ENCODE measurements at regions not wholly inside any gene's neighbourhood (a gene's known extent, or its start where the extent isn't known, plus 50 kb on each side); places are given as distances from the start of the nearest gene placed in this dataset.
A peak's percentile ranks its signal among the peaks of the same experiment; 100 is the strongest.

GRCh38 chr7:11895337-11895736, 63.3 kb upstream of the THSD7A start:
- no peak for DNase-seq (ENCODE audit: low spot score)

DNA sequence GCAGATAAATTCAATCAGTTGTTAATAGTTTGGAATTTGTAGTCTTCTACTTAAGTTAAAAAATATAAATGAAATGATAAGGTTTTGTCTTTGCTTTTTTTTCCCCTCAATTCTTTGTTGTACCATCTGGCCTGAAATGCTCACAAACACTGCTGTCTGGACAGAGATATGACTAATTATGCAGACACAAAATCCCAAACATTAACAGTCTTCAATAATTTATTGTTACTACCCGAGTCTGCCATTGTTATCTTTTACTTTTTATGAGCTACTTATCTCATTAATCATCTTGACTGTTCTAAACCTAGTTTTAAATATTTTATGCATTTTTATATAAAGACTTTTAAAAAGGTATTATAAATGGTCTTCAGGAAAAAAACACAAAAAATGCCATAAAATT, 64.7 kb upstream of the THSD7A start:
- DNase-seq (ENCODE audit: low spot score) = no peak

DNA sequence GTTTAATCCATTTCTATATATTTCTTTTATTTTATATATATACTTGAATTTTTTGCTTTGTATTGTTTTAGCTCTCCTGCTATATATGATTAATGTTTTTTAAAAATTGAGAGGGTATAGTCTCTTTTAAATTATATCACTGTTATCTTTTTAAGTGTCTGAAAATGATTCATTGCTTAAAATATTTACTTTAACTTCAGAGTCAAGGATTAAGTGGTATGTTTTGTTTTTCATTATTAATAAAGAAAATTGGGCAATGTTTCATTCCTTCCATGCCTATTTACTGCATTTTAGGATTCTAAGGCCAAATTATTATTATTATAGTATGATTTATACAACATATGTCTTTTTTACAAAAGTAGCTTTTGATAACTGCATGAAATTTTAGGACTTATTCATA, 67.2 kb upstream of the THSD7A start:
- no peak for DNase-seq (ENCODE audit: low spot score)

DNA sequence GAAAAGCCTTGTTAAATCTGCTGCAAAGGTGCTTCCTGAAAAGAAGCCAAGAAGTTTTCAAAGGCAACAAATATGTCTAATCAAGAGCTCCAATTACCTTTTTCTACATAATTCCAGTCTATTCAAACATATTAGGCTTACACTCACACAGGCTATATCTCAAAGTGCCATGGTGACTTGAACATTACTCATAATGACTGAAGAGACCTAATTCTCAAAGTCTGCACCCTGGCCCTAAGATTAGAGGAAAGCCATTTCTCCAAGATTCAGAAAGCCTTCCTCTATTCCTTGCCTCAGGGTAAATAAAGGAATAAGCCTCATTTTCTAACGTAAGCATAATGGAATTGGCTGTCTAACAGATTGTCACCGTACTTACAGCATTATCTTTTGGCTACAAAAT, 78.3 kb upstream of the THSD7A start:
- DNase-seq (ENCODE audit: low spot score) = no peak

GRCh38 chr7:11911900-11912299, 79.9 kb upstream of the THSD7A start:
- DNase-seq (ENCODE audit: low spot score) = peak; percentile 8

DNA sequence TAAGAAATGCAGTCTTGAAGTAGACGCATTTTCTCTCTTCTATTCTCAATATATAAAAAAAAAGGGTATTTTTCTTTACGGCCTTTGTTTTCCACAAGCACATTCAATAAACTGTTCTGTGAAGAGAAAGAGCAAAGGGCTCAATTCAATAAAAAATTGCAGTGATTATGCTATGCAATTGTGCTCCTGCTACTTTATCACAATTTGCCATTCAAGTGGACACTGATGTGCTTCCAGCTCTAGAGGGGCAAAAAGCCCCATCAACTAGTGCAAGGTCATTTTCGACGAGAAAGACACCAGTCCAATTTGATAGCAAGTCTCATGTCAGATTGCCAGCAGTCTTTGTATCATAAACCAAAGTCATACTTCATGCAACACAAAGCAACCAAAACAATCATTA, 82.6 kb upstream of the THSD7A start:
- no peak for DNase-seq (ENCODE audit: low spot score)

DNA sequence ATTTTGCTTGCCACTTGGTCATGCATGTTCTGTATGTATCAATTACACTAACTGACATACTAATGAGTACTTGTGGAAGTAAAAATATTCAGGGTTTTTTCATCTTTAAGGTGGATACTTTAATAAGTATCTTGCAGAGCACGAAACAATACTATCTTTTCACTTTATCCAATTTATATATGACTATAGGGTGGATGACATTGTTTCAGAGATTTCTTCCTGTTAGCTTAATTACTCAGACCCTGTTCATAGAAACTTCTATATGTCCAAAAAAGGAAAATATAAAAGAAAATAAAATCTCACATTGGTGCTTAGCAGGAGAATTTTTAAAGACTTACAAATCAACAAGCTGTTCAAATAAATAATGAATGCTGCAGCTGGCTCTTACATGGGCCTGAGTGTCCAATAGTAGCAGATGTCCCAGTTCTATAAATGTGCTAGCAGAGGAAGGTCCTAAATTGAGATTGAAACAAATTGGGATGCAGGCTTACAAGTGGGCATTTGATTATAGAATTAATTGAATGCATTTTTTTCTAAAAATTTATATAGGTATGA, 91.5 kb upstream of the THSD7A start:
- DNase-seq (ENCODE audit: low spot score) = no peak

GRCh38 chr7:11931307-11931706, 99.3 kb upstream of the THSD7A start:
- no peak for DNase-seq (ENCODE audit: low spot score)

GRCh38 chr7:11934796-11935195, 102.8 kb upstream of the THSD7A start:
- DNase-seq (ENCODE audit: low spot score) = no peak

GRCh38 chr7:11935905-11936304, 103.9 kb upstream of the THSD7A start:
- no peak for DNase-seq (ENCODE audit: low spot score)

DNA sequence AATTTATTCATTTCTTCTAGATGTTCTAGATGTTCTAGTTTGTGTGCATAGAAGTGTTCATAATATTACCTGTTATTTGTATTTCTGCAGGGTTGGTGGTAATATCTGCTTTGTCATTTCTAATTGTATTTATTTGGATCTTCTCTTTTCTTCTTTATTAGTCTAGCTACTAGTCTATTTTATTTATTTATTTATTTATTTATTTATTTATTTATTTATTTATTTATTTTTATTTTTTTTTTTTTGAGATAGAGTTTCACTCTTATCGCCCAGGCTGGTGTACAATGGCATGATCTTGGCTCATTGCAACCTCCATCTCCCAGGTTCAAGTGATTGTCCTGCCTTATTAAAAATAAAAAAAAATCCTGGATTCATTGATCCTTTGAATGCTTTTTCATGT, 114.8 kb upstream of the THSD7A start:
- no peak for DNase-seq (ENCODE audit: low spot score)

DNA sequence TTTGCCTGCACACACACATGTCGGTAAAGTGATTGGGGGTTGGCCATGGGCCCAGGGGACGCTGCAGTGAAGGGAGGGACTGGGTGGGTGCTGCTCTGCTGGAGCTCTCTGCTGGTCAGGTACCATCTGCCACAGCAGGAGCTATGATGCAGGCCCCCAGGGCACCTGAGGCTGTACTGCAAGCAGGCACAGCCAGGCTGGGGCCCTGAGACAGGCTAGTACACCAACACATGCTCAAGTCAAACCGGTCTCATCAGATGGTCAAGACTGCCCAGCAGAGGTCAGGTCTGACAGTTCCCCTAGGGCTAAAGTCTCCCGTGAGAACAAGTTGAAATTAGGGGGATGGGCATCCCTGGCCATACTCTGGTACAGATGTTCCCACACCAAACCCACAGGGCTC, 118.3 kb upstream of the THSD7A start:
- DNase-seq (ENCODE audit: low spot score) = no peak

DNA sequence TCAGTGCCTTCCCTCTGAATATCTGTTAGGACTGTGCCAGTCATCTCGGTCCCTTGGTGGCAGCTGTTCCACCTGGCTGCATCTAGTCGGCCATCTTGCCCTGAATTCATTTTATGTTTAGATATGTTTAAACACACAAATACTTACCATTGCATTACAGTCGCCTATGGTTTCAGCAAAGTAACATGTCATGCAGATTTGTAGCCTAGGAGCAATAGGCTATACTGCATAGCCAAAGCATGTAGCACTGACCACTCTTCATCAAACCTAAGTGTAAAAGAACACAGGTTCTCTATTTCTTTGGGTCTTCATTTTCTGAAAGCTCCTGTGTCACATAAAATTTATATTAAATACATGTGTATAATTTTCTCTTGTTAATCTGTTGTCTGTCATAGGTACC, 118.9 kb upstream of the THSD7A start:
- DNase-seq (ENCODE audit: low spot score) = no peak

- DNase-seq (ENCODE audit: low spot score) = no peak
Observed at GRCh38 chr7:11951909-11952308, 119.9 kb upstream of the THSD7A start.

- DNase-seq (ENCODE audit: low spot score) = no peak
Observed at GRCh38 chr7:11952972-11953371, 121.0 kb upstream of the THSD7A start.

GRCh38 chr7:11956991-11957390, 125.0 kb upstream of the THSD7A start:
- no peak for DNase-seq (ENCODE audit: low spot score)

- DNase-seq (ENCODE audit: low spot score) = no peak
Observed at GRCh38 chr7:11957956-11958355, 126.0 kb upstream of the THSD7A start.

DNA sequence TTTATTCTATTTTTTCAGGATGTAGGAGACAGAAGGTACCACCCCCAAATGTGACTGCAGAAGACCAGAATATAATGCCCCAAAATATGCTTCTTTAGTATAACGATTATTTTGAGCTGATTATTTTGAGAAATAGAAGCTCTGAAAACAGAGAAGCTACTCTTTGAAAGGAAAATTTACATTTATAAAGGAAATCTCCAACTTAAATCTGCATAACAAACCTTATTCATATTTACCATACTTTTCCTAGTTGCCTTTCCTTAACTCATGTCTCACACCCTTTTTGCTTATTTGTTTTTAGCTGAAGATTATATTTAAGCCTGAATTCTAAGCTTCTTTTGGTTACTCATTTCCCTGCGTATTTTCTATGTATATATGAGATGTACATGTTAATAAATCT, 127.1 kb upstream of the THSD7A start:
- no peak for DNase-seq (ENCODE audit: low spot score)

DNA sequence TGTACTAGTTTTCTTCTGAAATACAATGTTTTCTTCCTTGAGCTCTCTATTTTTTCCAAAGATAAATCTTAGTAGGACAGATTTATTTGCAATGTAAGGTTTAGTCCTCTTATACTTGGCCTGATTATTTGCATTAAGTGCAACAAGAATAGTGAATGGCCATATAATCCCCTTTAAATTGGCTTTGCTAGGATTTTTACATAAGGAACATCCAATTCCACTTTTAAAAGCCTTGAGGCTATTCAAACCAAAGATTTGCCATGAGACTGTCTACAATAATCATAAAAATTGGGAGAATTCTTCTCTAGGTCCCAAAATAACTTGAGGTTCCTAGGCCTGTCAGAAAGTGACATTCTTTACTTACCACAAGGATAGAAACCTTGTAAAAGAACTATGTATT, 128.6 kb upstream of the THSD7A start:
- no peak for DNase-seq (ENCODE audit: low spot score)

DNA sequence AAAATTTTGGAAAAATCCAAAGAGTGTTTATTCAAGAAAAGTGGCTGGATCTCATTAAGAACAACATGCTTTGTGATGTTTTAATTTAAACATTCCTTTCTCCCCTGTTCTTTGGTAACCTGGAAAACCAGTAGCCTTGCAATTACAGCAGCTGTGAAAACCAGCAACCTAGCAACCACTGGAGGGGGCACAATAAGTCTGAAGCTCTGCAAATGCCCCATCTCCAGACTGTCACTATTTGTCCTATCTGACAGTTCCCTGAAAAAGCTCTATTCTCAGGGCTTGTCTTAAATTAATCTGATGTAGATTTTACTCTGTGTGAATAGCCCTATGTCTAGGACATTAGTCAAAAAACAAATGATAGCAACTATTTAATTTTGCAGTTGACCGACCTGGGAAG, 137.6 kb upstream of the THSD7A start:
- DNase-seq (ENCODE audit: low spot score) = no peak

- DNase-seq (ENCODE audit: low spot score) = no peak
Observed at GRCh38 chr7:11970132-11970531, 138.1 kb upstream of the THSD7A start.

DNA sequence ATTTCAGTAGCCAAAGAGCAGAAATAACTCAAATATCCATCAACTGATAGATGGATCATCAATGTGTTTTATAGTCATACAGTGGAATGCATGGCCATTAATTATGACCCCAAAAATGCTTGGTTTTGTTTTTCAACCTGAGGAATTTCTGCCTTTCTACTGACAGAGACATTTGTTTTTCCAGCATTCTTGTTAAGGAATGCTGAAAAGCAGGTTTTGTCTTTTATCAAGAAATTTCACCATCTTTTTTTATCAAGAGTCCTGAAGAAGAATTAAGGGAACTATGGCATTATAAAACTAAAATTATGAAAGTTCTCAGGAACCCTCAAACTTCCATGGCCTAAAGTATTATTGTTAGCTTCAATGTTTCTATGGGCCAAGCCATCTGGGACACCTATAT, 153.4 kb upstream of the THSD7A start:
- DNase-seq (ENCODE audit: low spot score) = no peak

DNA sequence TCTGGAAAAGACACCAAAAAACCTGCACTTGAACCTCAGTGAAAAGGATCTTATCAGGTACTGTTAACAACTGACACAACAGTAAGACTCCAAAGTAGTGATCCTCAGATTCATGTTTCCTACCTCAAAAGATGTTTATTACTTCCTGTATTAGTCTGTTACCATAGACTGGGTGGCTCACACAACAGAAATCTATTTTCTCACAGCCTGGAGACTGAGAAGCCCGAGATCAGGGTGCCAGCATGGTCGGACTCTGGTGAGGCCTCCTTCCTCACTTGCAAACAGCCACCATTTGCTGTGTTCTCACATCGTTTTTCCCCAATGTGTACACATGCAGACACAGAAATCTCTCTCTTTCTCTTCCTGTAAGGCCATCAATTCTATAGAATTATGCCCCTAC, 154.0 kb upstream of the THSD7A start:
- DNase-seq (ENCODE audit: low spot score) = no peak

DNA sequence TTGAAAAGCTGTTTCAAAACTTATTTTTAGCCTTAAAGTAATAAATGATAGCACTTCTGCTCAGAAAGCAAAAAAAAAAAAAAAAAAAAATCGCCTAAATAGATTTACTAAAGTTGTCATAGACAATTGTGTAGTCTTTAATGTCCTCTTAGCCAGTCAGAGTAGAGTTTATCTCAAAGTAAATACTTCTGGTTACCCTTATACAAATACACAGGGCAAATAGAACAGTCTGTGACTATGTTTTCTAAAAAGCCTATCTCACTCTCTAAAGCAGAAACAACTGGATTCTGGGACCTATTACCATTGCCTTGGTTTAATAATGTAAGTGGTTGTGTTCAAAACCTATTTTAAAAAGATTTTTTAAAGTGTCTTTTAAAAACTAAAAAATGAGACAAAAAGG, 156.2 kb upstream of the THSD7A start:
- DNase-seq (ENCODE audit: low spot score) = no peak

- DNase-seq (ENCODE audit: low spot score) = no peak
Observed at GRCh38 chr7:12002428-12002827, 170.4 kb upstream of the THSD7A start.

Data from iPS-NIHi11 (cell line).